Bronchial epithelial cell (primary cell): ENCODE measurements at regions not wholly inside any gene's neighbourhood (a gene's known extent, or its start where the extent isn't known, plus 50 kb on each side); places are given as distances from the start of the nearest gene placed in this dataset.
A peak's percentile ranks its signal among the peaks of the same experiment; 100 is the strongest.

Experiments
- DNase-seq: peaks from one replicate; pipeline ENCODE4 v3.0.0-alpha.2; 2010; ENCODE audit warnings: low read depth
- FAIRE-seq: peaks from 2 replicates; lab custom pipeline; 2011; peaks lifted over from hg19 to GRCh38; lab: Jason Lieb, UNC
- H3K27me3 ChIP-seq: 2 replicates; pipeline ENCODE4 v1.5.1; 2011; ENCODE audit warnings: low read length; ENCODE audit not compliant: control insufficient read depth, insufficient read depth
- H3K36me3 ChIP-seq: 2 replicates; pipeline ENCODE4 v1.5.1; 2011; ENCODE audit warnings: low read length; ENCODE audit not compliant: control insufficient read depth, insufficient read depth
- H3K4me3 ChIP-seq: 2 replicates; pipeline ENCODE4 v1.5.1; 2011; ENCODE audit warnings: mild to moderate bottlenecking, low read depth, low read length, control low read depth
- CTCF ChIP-seq: IDR thresholded peaks from 2 replicates; pipeline ENCODE4 v1.5.1; 2011; ENCODE audit warnings: mild to moderate bottlenecking, moderate library complexity, low read length, control low read depth, inconsistent platforms; ENCODE audit not compliant: insufficient read depth, severe bottlenecking

DNA sequence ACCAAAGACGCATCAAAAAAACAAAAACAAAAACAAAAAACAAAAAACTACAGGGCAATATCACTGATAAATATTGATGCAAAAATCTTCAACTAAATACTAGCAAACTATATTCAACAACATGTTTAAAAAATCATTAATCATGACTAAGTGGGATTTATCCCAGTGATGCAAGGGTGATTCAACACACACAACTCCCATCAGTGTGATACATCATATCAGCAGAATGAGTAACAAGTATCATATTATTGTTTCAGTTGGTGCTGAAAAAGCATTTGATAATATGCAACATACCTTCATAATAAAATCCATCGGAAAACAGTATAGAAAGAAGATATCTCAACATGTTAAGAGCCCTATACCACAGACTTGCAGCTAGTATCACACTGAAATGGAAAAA is 953.0 kb downstream of the AMY1C start:
- Histone ChIP-seq H3K36me3 (no peaks in the 10 kb centered on the region), H3K4me3 (no peak overlapping the region), H3K27me3 (no peaks in the 10 kb centered on the region)
- TF ChIP-seq CTCF = no peak
- DNase-seq = peak; percentile 48
- FAIRE-seq = no peak

- TF ChIP-seq CTCF = no peak
- no peak overlapping the region for H3K4me3 ChIP-seq
- DNase-seq (no peak), FAIRE-seq (no peak)
- H3K27me3 ChIP-seq = no peaks in the 10 kb centered on the region
- no peaks in the 10 kb centered on the region for H3K36me3 ChIP-seq
Measured at GRCh38 chr1:104706631-104707147, 957.0 kb downstream of the AMY1C start.

GRCh38 chr1:104718752-104719151 is 969.1 kb downstream of the AMY1C start:
- FAIRE-seq (no peak), DNase-seq (no peak)
- Histone ChIP-seq H3K4me3 (no peak overlapping the region), H3K36me3 (no peaks in the 10 kb centered on the region), H3K27me3 (no peaks in the 10 kb centered on the region)
- TF ChIP-seq CTCF = no peak

GRCh38 chr1:104720741-104721140 is 971.0 kb downstream of the AMY1C start:
- Histone ChIP-seq H3K4me3 (no peak overlapping the region), H3K27me3 (no peaks in the 10 kb centered on the region), H3K36me3 (no peaks in the 10 kb centered on the region)
- no peak for TF ChIP-seq CTCF
- no peak for DNase-seq
- FAIRE-seq = no peak

DNA sequence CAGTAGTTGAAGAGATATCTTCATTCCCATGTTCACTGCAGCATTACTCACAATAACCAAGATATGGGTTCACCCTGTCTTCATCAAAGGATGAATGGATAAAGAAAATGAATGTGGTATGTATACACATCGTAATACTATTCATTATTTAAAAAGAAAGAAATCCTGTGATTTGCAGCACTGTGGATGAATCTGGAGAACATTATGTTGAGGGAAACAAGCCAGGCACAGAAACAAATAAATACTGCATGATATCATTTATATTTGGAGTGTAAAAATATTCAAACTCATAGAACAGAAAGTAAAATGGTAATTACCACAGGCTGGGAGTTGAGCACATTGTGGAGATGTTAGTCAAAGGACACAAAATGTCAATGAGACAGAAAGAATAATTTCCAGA is 977.2 kb downstream of the AMY1C start:
- Histone ChIP-seq H3K4me3 (no peak overlapping the region), H3K27me3 (no peaks in the 10 kb centered on the region), H3K36me3 (no peaks in the 10 kb centered on the region)
- no peak for TF ChIP-seq CTCF
- no peak for FAIRE-seq
- DNase-seq = no peak

DNA sequence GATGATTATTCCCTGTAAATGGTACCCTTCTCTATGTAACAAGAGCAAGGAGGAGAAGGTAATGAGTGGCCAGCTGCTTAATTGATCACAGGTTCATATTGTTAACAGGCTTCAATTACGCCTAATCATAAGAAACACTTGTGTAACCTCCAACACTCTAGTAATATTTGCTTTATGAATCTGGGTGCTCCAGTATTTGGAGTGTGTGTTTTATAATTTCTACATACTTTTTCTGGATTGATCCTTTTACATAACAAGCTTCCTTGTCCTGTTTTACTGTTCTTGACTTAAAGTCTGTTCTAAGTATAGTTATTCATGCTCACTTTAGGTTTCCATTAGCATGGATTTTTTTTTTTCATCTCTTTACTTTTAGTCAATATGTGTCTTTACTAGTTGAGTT is 984.2 kb downstream of the AMY1C start:
- DNase-seq = no peak
- no peaks in the 10 kb centered on the region for H3K36me3 ChIP-seq
- no peak for TF ChIP-seq CTCF
- no peaks in the 10 kb centered on the region for H3K27me3 ChIP-seq
- no peak for FAIRE-seq
- no peak overlapping the region for H3K4me3 ChIP-seq
